ENCODE measurements at regions not wholly inside any gene's neighbourhood (a gene's known extent, or its start where the extent isn't known, plus 50 kb on each side); places are given as distances from the start of the nearest gene placed in this dataset.

DNA sequence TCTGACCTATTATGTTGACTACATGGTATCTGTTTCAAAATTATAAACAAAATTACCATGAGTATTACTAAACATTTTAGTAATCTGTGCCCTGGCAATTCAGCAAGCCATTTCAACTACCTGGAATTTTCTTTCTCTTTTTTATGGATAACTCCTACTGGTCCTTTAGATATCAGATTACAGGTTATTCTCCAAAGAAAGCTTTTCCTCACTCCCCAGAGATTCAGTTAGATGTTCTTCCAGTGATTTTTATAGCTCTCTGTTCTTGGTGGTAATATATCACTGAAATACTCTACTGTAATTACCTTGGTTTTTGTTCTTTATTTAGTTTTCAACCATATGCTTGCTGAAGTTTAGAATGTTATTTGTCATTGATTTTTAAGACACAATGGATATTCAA lies 930.2 kb upstream of the FOXG1 start:
- Histone ChIP-seq H3K4me2 (ENCODE audit: low read length) (no peak overlapping the region), H3K27me3 (ENCODE audit: insufficient read depth, low read depth, low read length) (no peaks in the 10 kb centered on the region), H3K4me3 (ENCODE audit: low read length) (no peak overlapping the region), H3K36me3 (ENCODE audit: insufficient read depth, low read length) (no peaks in the 10 kb centered on the region), H3K9me2 (ENCODE audit: insufficient read depth, low read length) (no peaks in the 10 kb centered on the region), H3K79me2 (replicated peaks; ENCODE audit: insufficient read depth, low read length) (no peaks in the 10 kb centered on the region), H3K9me3 (ENCODE audit: low read length) (peaks cover 3% of the 10 kb centered on the region), H2AFZ (ENCODE audit: low read depth, low read length) (no peak overlapping the region), H3K9ac (ENCODE audit: low read length) (no peak overlapping the region), H4K20me1 (ENCODE audit: insufficient read depth) (no peaks in the 10 kb centered on the region), H3F3A (ENCODE audit: insufficient read depth, low read length, poor library complexity, severe bottlenecking) (no peaks in the 10 kb centered on the region), H3K27ac (ENCODE audit: low read length) (no peak overlapping the region)
- TF ChIP-seq RAD21 (conservative IDR thresholded peaks at IDR 0.05) (no peak), SMC3 (conservative IDR thresholded peaks at IDR 0.05; ENCODE audit: poor library complexity) (no peak), TAF1 (IDR thresholded peaks at IDR 0.05; ENCODE audit: low read depth) (no peak), EP300 (conservative IDR thresholded peaks at IDR 0.05; ENCODE audit: poor library complexity, severe bottlenecking) (no peak), EZH2 (IDR thresholded peaks at IDR 0.05; ENCODE audit: borderline replicate concordance, insufficient read depth, low read length, poor library complexity, severe bottlenecking) (no peak), MXI1 (conservative IDR thresholded peaks at IDR 0.05; ENCODE audit: poor library complexity, severe bottlenecking) (no peak), POLR2AphosphoS5 (IDR thresholded peaks at IDR 0.05) (no peak)
- TF ChIP-seq, protein P1, sequence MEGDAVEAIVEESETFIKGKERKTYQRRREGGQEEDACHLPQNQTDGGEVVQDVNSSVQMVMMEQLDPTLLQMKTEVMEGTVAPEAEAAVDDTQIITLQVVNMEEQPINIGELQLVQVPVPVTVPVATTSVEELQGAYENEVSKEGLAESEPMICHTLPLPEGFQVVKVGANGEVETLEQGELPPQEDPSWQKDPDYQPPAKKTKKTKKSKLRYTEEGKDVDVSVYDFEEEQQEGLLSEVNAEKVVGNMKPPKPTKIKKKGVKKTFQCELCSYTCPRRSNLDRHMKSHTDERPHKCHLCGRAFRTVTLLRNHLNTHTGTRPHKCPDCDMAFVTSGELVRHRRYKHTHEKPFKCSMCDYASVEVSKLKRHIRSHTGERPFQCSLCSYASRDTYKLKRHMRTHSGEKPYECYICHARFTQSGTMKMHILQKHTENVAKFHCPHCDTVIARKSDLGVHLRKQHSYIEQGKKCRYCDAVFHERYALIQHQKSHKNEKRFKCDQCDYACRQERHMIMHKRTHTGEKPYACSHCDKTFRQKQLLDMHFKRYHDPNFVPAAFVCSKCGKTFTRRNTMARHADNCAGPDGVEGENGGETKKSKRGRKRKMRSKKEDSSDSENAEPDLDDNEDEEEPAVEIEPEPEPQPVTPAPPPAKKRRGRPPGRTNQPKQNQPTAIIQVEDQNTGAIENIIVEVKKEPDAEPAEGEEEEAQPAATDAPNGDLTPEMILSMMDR (IDR thresholded peaks at IDR 0.05; ENCODE audit: poor library complexity, severe bottlenecking) = no peak
- TF ChIP-seq, protein P2, sequence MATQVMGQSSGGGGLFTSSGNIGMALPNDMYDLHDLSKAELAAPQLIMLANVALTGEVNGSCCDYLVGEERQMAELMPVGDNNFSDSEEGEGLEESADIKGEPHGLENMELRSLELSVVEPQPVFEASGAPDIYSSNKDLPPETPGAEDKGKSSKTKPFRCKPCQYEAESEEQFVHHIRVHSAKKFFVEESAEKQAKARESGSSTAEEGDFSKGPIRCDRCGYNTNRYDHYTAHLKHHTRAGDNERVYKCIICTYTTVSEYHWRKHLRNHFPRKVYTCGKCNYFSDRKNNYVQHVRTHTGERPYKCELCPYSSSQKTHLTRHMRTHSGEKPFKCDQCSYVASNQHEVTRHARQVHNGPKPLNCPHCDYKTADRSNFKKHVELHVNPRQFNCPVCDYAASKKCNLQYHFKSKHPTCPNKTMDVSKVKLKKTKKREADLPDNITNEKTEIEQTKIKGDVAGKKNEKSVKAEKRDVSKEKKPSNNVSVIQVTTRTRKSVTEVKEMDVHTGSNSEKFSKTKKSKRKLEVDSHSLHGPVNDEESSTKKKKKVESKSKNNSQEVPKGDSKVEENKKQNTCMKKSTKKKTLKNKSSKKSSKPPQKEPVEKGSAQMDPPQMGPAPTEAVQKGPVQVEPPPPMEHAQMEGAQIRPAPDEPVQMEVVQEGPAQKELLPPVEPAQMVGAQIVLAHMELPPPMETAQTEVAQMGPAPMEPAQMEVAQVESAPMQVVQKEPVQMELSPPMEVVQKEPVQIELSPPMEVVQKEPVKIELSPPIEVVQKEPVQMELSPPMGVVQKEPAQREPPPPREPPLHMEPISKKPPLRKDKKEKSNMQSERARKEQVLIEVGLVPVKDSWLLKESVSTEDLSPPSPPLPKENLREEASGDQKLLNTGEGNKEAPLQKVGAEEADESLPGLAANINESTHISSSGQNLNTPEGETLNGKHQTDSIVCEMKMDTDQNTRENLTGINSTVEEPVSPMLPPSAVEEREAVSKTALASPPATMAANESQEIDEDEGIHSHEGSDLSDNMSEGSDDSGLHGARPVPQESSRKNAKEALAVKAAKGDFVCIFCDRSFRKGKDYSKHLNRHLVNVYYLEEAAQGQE (IDR thresholded peaks at IDR 0.05; ENCODE audit: borderline replicate concordance) = no peak

DNA sequence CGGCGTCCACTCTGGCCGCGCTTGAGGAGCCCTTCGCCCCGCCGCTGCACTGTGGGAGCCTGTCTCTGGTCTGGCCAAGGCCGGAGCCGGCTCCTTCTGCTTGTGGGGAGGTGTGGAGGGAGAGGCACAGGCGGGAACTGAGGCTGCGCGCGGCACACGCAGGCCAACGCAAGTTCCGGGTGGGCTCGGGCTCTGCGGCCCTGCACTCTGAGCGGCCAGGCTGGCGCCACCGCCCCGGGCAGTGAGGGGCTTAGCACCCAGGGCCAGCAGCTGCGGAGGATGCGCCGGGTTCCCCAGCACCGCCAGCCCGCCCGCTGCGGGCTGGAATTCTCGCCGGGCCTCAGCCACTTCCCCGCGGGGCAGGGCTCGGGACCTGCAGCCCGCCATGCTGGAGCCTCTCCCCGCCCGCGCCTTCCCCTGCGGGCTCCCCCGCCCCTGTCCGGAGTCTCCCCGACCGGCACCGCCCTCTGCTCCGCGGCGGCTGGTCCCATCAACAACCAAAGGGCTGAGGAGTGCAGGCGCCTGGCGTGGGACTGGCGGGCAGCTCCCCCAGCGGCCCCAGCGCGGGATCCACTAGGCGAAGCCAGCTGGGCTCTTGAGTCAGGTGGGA lies 921.2 kb upstream of the FOXG1 start:
- Histone ChIP-seq H3K36me3 (ENCODE audit: insufficient read depth, low read length) (no peaks in the 10 kb centered on the region), H4K20me1 (ENCODE audit: insufficient read depth) (no peaks in the 10 kb centered on the region), H3K9ac (ENCODE audit: low read length) (no peak overlapping the region), H3K27me3 (ENCODE audit: insufficient read depth, low read depth, low read length) (no peaks in the 10 kb centered on the region), H3K9me2 (ENCODE audit: insufficient read depth, low read length) (no peaks in the 10 kb centered on the region), H2AFZ (ENCODE audit: low read depth, low read length) (no peak overlapping the region), H3K9me3 (ENCODE audit: low read length) (no peaks in the 10 kb centered on the region), H3F3A (ENCODE audit: insufficient read depth, low read length, poor library complexity, severe bottlenecking) (no peaks in the 10 kb centered on the region), H3K79me2 (replicated peaks; ENCODE audit: insufficient read depth, low read length) (no peaks in the 10 kb centered on the region), H3K4me2 (ENCODE audit: low read length) (no peak overlapping the region), H3K4me3 (ENCODE audit: low read length) (no peak overlapping the region), H3K27ac (ENCODE audit: low read length) (no peak overlapping the region)
- no peak for TF ChIP-seq MXI1 (conservative IDR thresholded peaks at IDR 0.05; ENCODE audit: poor library complexity, severe bottlenecking)
- TF ChIP-seq, protein P1 (IDR thresholded peaks at IDR 0.05; ENCODE audit: poor library complexity, severe bottlenecking) = no peak
- no peak for TF ChIP-seq POLR2AphosphoS5 (IDR thresholded peaks at IDR 0.05)
- no peak for TF ChIP-seq RAD21 (conservative IDR thresholded peaks at IDR 0.05)
- TF ChIP-seq, protein P2 (IDR thresholded peaks at IDR 0.05; ENCODE audit: borderline replicate concordance) = no peak
- TF ChIP-seq SMC3 (conservative IDR thresholded peaks at IDR 0.05; ENCODE audit: poor library complexity) = no peak
